Endothelial cell of umbilical vein (primary cell): ENCODE measurements at regions not wholly inside any gene's neighbourhood (a gene's known extent, or its start where the extent isn't known, plus 50 kb on each side); places are given as distances from the start of the nearest gene placed in this dataset.

ENCODE experiments used
- BruUV-seq: library from RNA; stranded (reverse); fragments of 400-500 nt; replicated peaks from 2 replicates; lab custom pipeline; 2021; lab: Mats Ljungman, UMichigan
- CTCF ChIA-PET: fragments of 300-600, 350-600 bp; sonication (Branson Sonifier 250); formaldehyde crosslinking; loops from one replicate; lab custom pipeline; 2021; ENCODE audit warnings: antibody characterized with exemption, inconsistent platforms; lab: Charles Lee
- POLR2A ChIA-PET: fragments of 300-600, 350-600 bp; sonication (Branson Sonifier 250); formaldehyde crosslinking; loops from one replicate; lab custom pipeline; 2021; ENCODE audit warnings: antibody characterized with exemption, inconsistent platforms; lab: Charles Lee
- DNase-seq: peaks from one replicate; pipeline ENCODE4 v3.0.0-alpha.2; 2011; ENCODE audit warnings: low read depth, low spot score
- FAIRE-seq: peaks from 2 replicates; lab custom pipeline; 2011; peaks lifted over from hg19 to GRCh38; lab: Jason Lieb, UNC
- H2AFZ ChIP-seq: 2 replicates; pipeline ENCODE4 v1.6.0; 2012; ENCODE audit warnings: low read depth, low read length, control low read depth, inconsistent platforms
- H3K27ac ChIP-seq: 2 replicates; pipeline ENCODE4 v1.5.1; 2011; ENCODE audit warnings: low read depth, mild to moderate bottlenecking, control low read depth, low read length, moderate library complexity; ENCODE audit not compliant: insufficient read depth
- H3K27me3 ChIP-seq, 2 experiments: 2 replicates each; pipeline versions ENCODE4 v1.6.0 to v1.6.1; 2011; ENCODE audit warnings: low read length in 2 of 2, mixed read lengths in 1 of 2; ENCODE audit not compliant: control insufficient read depth in 2 of 2, insufficient read depth in 2 of 2
- H3K36me3 ChIP-seq, 2 experiments: 2 replicates in 1 of 2; 3 replicates in 1 of 2; pipeline ENCODE4 v1.5.1; 2011; ENCODE audit warnings: low read length in 2 of 2, mild to moderate bottlenecking in 1 of 2, moderate library complexity in 1 of 2; ENCODE audit not compliant: control insufficient read depth in 2 of 2, insufficient read depth in 2 of 2; ENCODE audit errors: extremely low read depth in 1 of 2
- H3K4me1 ChIP-seq: 3 replicates; pipeline ENCODE4 v1.5.1; 2011; ENCODE audit warnings: mild to moderate bottlenecking, low read length; ENCODE audit not compliant: control insufficient read depth, insufficient read depth; ENCODE audit errors: extremely low read depth
- H3K4me2 ChIP-seq: 2 replicates; pipeline ENCODE4 v1.6.1; 2011; ENCODE audit warnings: low read length, control low read depth, mixed read lengths; ENCODE audit not compliant: insufficient read depth
- H3K4me3 ChIP-seq, 3 experiments: fragments of 200-600 bp in 1 of 3; sonication (generic), shearing (Covaris generic) in 1 of 3; replicated peaks in 1 of 3; 2 replicates each; pipeline ENCODE4 v1.5.1; 2011 to 2016; ENCODE audit warnings: control low read depth in 3 of 3, low read length in 3 of 3, mild to moderate bottlenecking in 2 of 3, inconsistent platforms in 1 of 3, low read depth in 1 of 3, moderate library complexity in 1 of 3; ENCODE audit not compliant: insufficient read depth in 1 of 3
- H3K79me2 ChIP-seq: 2 replicates; pipeline ENCODE4 v1.6.0; 2012; ENCODE audit warnings: low read length, inconsistent platforms; ENCODE audit not compliant: control insufficient read depth, insufficient read depth
- H3K9ac ChIP-seq: replicated peaks from 2 replicates; pipeline ENCODE3; 2011; ENCODE audit warnings: low read length, control low read depth; ENCODE audit not compliant: insufficient read depth; ENCODE audit errors: extremely low read depth
- H3K9me1 ChIP-seq: replicated peaks from 3 replicates; pipeline ENCODE4 v1.6.0; 2011; ENCODE audit warnings: mild to moderate bottlenecking, low read length; ENCODE audit not compliant: control insufficient read depth, insufficient read depth; ENCODE audit errors: extremely low read depth
- H3K9me3 ChIP-seq: replicated peaks from 2 replicates; pipeline ENCODE4 v1.5.1; 2012; ENCODE audit warnings: low read length, inconsistent platforms; ENCODE audit not compliant: control insufficient read depth, insufficient read depth
- H4K20me1 ChIP-seq: replicated peaks from 2 replicates; pipeline ENCODE3; 2011; ENCODE audit warnings: mild to moderate bottlenecking, low read length; ENCODE audit not compliant: control insufficient read depth, insufficient read depth; ENCODE audit errors: extremely low read depth
- EZH2 ChIP-seq: IDR thresholded peaks from 2 replicates; pipeline ENCODE4 v1.6.1; 2012; ENCODE audit warnings: borderline replicate concordance, low read depth, mild to moderate bottlenecking, moderate library complexity, low read length, inconsistent platforms; ENCODE audit not compliant: severe bottlenecking
- FOS ChIP-seq: IDR thresholded peaks from 2 replicates; pipeline ENCODE4 v1.6.1; 2011; ENCODE audit warnings: mild to moderate bottlenecking, low read length, moderate library complexity, borderline replicate concordance; ENCODE audit not compliant: insufficient read depth
- GATA2 ChIP-seq: IDR thresholded peaks from 2 replicates; pipeline ENCODE4 v1.7.0; 2011; ENCODE audit warnings: low read depth, mild to moderate bottlenecking, moderate library complexity, mixed read lengths, low read length; ENCODE audit not compliant: insufficient read length, insufficient read depth
- JUN ChIP-seq: IDR thresholded peaks from 2 replicates; pipeline ENCODE4 v1.6.1; 2011; ENCODE audit warnings: borderline replicate concordance, low read depth; ENCODE audit not compliant: insufficient read length, insufficient read depth
- MAX ChIP-seq: IDR thresholded peaks from 2 replicates; pipeline ENCODE4 v1.6.1; 2011; ENCODE audit not compliant: insufficient read depth, insufficient read length
- MYC ChIP-seq: IDR thresholded peaks from one replicate; pipeline ENCODE4 v1.6.1; 2011; ENCODE audit warnings: mild to moderate bottlenecking, low read depth, low read length
- POLR2A ChIP-seq: IDR thresholded peaks from 2 replicates; pipeline ENCODE4 v1.6.1; 2012; ENCODE audit warnings: low read depth, mild to moderate bottlenecking, control low read depth, low read length
- POLR2AphosphoS5 ChIP-seq: IDR thresholded peaks from 2 replicates; pipeline ENCODE4 v1.6.1; 2012; ENCODE audit warnings: low read depth, mild to moderate bottlenecking, control low read depth, low read length, moderate library complexity; ENCODE audit not compliant: insufficient read depth
- dilution Hi-C: fragments of 300-500 bp; cut with MboI; formaldehyde crosslinking; loops from one replicate; pipeline ENCODE4 v1.15.0; 2019; ENCODE audit warnings: low sequenced_read_pairs; ENCODE audit not compliant: extremely low pct_ligation_motif_present
- intact Hi-C: fragments of 100-400 bp; cut with micrococcal nuclease; formaldehyde crosslinking; loops from one replicate; pipeline ENCODE4 v1.10.0; 2022
- TF ChIP-seq, protein P1 (sequence below), 2 donors: IDR thresholded peaks; 1 replicate in 1 of 2; 2 replicates in 1 of 2; pipeline ENCODE4 v1.5.1; 2011; ENCODE audit warnings: low read length in 2 of 2, mild to moderate bottlenecking in 2 of 2, moderate library complexity in 2 of 2, control low read depth in 1 of 2, inconsistent platforms in 1 of 2, low read depth in 1 of 2; ENCODE audit not compliant: insufficient read depth in 1 of 2; ENCODE audit errors: extremely low read depth in 1 of 2

GRCh38 chr12:14164266-14164665, 182.9 kb upstream of the GRIN2B start:
- no TSS peak for BruUV-seq
- no peak for DNase-seq
- Histone ChIP-seq H3K36me3 (no peaks in the 10 kb centered on the region), H3K4me1 (no peaks in the 10 kb centered on the region), H3K9me1 (no peaks in the 10 kb centered on the region), H3K9me3 (no peaks in the 10 kb centered on the region), H3K27me3 (no peaks in the 10 kb centered on the region), H3K4me2 (no peak overlapping the region), H3K79me2 (no peaks in the 10 kb centered on the region), H3K9ac (no peak overlapping the region), H3K27ac (no peak overlapping the region), H2AFZ (no peak overlapping the region), H4K20me1 (no peaks in the 10 kb centered on the region), H3K4me3 (no peak overlapping the region)
- ChIA-PET CTCF (no interaction called here), POLR2A (no interaction called here)
- dilution Hi-C loops, result no loop called here
- no peak for FAIRE-seq
- intact Hi-C loops, result no loop called here
- TF ChIP-seq JUN (no peak), FOS (no peak), POLR2A (no peak), POLR2AphosphoS5 (no peak), MYC (no peak), EZH2 (no peak), GATA2 (no peak), MAX (no peak)
- TF ChIP-seq, protein P1, sequence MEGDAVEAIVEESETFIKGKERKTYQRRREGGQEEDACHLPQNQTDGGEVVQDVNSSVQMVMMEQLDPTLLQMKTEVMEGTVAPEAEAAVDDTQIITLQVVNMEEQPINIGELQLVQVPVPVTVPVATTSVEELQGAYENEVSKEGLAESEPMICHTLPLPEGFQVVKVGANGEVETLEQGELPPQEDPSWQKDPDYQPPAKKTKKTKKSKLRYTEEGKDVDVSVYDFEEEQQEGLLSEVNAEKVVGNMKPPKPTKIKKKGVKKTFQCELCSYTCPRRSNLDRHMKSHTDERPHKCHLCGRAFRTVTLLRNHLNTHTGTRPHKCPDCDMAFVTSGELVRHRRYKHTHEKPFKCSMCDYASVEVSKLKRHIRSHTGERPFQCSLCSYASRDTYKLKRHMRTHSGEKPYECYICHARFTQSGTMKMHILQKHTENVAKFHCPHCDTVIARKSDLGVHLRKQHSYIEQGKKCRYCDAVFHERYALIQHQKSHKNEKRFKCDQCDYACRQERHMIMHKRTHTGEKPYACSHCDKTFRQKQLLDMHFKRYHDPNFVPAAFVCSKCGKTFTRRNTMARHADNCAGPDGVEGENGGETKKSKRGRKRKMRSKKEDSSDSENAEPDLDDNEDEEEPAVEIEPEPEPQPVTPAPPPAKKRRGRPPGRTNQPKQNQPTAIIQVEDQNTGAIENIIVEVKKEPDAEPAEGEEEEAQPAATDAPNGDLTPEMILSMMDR (IDR thresholded peaks at IDR 0.05; ENCODE audit: extremely low read depth in 1 of 2, insufficient read depth in 1 of 2, low read depth in 1 of 2, low read length in 2 of 2), result no peak
